Calu3 (cell line): ENCODE measurements at regions not wholly inside any gene's neighbourhood (a gene's known extent, or its start where the extent isn't known, plus 50 kb on each side); places are given as distances from the start of the nearest gene placed in this dataset.

ENCODE experiments used
- BruUV-seq: library from RNA; stranded (reverse); fragments of 400-500 nt; replicated peaks from 2 replicates; lab custom pipeline; 2021; lab: Mats Ljungman, UMichigan
- CTCF ChIA-PET: fragments of 300-600 bp; sonication (Branson Sonifier 250); formaldehyde crosslinking; loops from one replicate; lab custom pipeline; 2022; ENCODE audit warnings: antibody characterized with exemption; lab: Charles Lee
- DNase-seq: peaks from one replicate; pipeline ENCODE4 v3.0.0; 2022
- H3K27ac Mint-ChIP-seq: one replicate; pipeline ENCODE4 v1.8.0; 2022; ENCODE audit warnings: mixed read lengths; ENCODE audit not compliant: unreplicated experiment
- H3K27me3 Mint-ChIP-seq: one replicate; pipeline ENCODE4 v1.8.0; 2022; ENCODE audit warnings: mixed read lengths; ENCODE audit not compliant: unreplicated experiment
- H3K36me3 Mint-ChIP-seq: one replicate; pipeline ENCODE4 v1.8.0; 2022; ENCODE audit warnings: mild to moderate bottlenecking, moderate library complexity, mixed read lengths; ENCODE audit not compliant: insufficient read depth, unreplicated experiment
- H3K4me1 Mint-ChIP-seq: one replicate; pipeline ENCODE4 v1.8.0; 2022; ENCODE audit warnings: mild to moderate bottlenecking, low read depth, mixed read lengths; ENCODE audit not compliant: unreplicated experiment
- H3K4me3 Mint-ChIP-seq: one replicate; pipeline ENCODE4 v1.8.0; 2022; ENCODE audit warnings: mild to moderate bottlenecking, low read depth, moderate library complexity, mixed read lengths; ENCODE audit not compliant: unreplicated experiment
- H3K9me3 Mint-ChIP-seq: one replicate; pipeline ENCODE4 v1.8.0; 2022; ENCODE audit warnings: low read depth, mixed read lengths; ENCODE audit not compliant: unreplicated experiment
- CTCF ChIP-seq: fragments of 200-600 bp; IDR thresholded peaks from one replicate; pipeline ENCODE4 v1.8.0; 2022; ENCODE audit warnings: antibody characterized with exemption; ENCODE audit not compliant: unreplicated experiment
- intact Hi-C: fragments of 100-400 bp; cut with micrococcal nuclease; formaldehyde crosslinking; loops from one replicate; pipeline ENCODE4 v1.10.0; 2022; ENCODE audit not compliant: unreplicated experiment

GRCh38 chr4:123934096-123934495, 537.5 kb downstream of the SPRY1 start:
- BruUV-seq = no TSS peak
- no peaks in the 10 kb centered on the region for H3K27me3 Mint-ChIP-seq
- H3K36me3 Mint-ChIP-seq = no peaks in the 10 kb centered on the region
- H3K27ac Mint-ChIP-seq = no peak overlapping the region
- no peak for TF ChIP-seq CTCF
- peaks cover 8% of the 10 kb centered on the region for H3K4me1 Mint-ChIP-seq
- no peak for DNase-seq
- CTCF ChIA-PET = no interaction called here
- no peak overlapping the region for H3K4me3 Mint-ChIP-seq
- intact Hi-C loops = no loop called here
- H3K9me3 Mint-ChIP-seq = peaks cover 3% of the 10 kb centered on the region

GRCh38 chr4:123936621-123937043, 540.0 kb downstream of the SPRY1 start:
- no peak for TF ChIP-seq CTCF
- intact Hi-C loops = no loop called here
- CTCF ChIA-PET = no interaction called here
- DNase-seq = no peak
- H3K4me1 Mint-ChIP-seq = peaks cover 8% of the 10 kb centered on the region
- H3K9me3 Mint-ChIP-seq = no peaks in the 10 kb centered on the region
- no peak overlapping the region for H3K4me3 Mint-ChIP-seq
- no peak overlapping the region for H3K27ac Mint-ChIP-seq
- no peaks in the 10 kb centered on the region for H3K36me3 Mint-ChIP-seq
- no TSS peak for BruUV-seq
- H3K27me3 Mint-ChIP-seq = no peaks in the 10 kb centered on the region

GRCh38 chr4:123937581-123937980, 541.0 kb downstream of the SPRY1 start:
- intact Hi-C loops = no loop called here
- Mint-ChIP-seq H3K9me3 (no peaks in the 10 kb centered on the region), H3K4me1 (peaks cover 8% of the 10 kb centered on the region), H3K27me3 (no peaks in the 10 kb centered on the region), H3K4me3 (no peak overlapping the region), H3K36me3 (no peaks in the 10 kb centered on the region), H3K27ac (no peak overlapping the region)
- CTCF ChIA-PET = no interaction called here
- no peak for TF ChIP-seq CTCF
- no peak for DNase-seq
- no TSS peak for BruUV-seq

GRCh38 chr4:123939621-123940020, 543.0 kb downstream of the SPRY1 start:
- CTCF ChIA-PET = no interaction called here
- Mint-ChIP-seq H3K4me3 (no peak overlapping the region), H3K36me3 (no peaks in the 10 kb centered on the region), H3K27ac (no peak overlapping the region), H3K27me3 (no peaks in the 10 kb centered on the region), H3K4me1 (peaks cover 8% of the 10 kb centered on the region), H3K9me3 (no peaks in the 10 kb centered on the region)
- no TSS peak for BruUV-seq
- no peak for DNase-seq
- no peak for TF ChIP-seq CTCF
- intact Hi-C loops = no loop called here

GRCh38 chr4:123940604-123941003, 544.0 kb downstream of the SPRY1 start:
- intact Hi-C loops = no loop called here
- no peak overlapping the region for H3K27ac Mint-ChIP-seq
- H3K4me3 Mint-ChIP-seq = no peak overlapping the region
- BruUV-seq = no TSS peak
- CTCF ChIA-PET = no interaction called here
- H3K4me1 Mint-ChIP-seq = peaks cover 8% of the 10 kb centered on the region
- no peaks in the 10 kb centered on the region for H3K27me3 Mint-ChIP-seq
- TF ChIP-seq CTCF = no peak
- no peak for DNase-seq
- no peaks in the 10 kb centered on the region for H3K36me3 Mint-ChIP-seq
- no peaks in the 10 kb centered on the region for H3K9me3 Mint-ChIP-seq
